Keratinocyte (primary cell): ENCODE measurements at regions not wholly inside any gene's neighbourhood (a gene's known extent, or its start where the extent isn't known, plus 50 kb on each side); places are given as distances from the start of the nearest gene placed in this dataset.

Source experiments
- CTCF ChIP-seq, 3 experiments: IDR thresholded peaks in 1 of 3; conservative IDR thresholded peaks in 1 of 3; optimal IDR thresholded peaks in 1 of 3; 2 replicates in 2 of 3; 3 replicates in 1 of 3; pipeline versions ENCODE3 to v1.5.1; 2011; ENCODE audit warnings: low read length in 3 of 3, mild to moderate bottlenecking in 3 of 3, moderate library complexity in 2 of 3, control low read depth in 1 of 3, inconsistent platforms in 1 of 3; ENCODE audit not compliant: insufficient read depth in 2 of 3; ENCODE audit errors: extremely low read depth in 1 of 3
- EZH2 ChIP-seq: IDR thresholded peaks from one replicate; pipeline ENCODE4 v1.6.1; 2012; ENCODE audit warnings: inconsistent platforms, mild to moderate bottlenecking, low read length, moderate library complexity

GRCh38 chr6:71492668-71493067, 204.1 kb downstream of the OGFRL1 start:
- TF ChIP-seq CTCF (optimal IDR thresholded peaks at IDR 0.05 in 1 of 3, IDR thresholded peaks at IDR 0.05 in 1 of 3, conservative IDR thresholded peaks at IDR 0.05 in 1 of 3; ENCODE audit: extremely low read depth in 1 of 3, insufficient read depth in 2 of 3, low read length in 3 of 3), result no peak
- no peak for TF ChIP-seq EZH2
